ENCODE measurements at regions not wholly inside any gene's neighbourhood (a gene's known extent, or its start where the extent isn't known, plus 50 kb on each side); places are given as distances from the start of the nearest gene placed in this dataset.
"Not testable (repeated sequence)": the region's sequence is repeated elsewhere in the genome, so short reads cannot be mapped to it uniquely, and the experiment has no call there.

- H3K4me1 ChIP-seq (ENCODE audit: insufficient read depth, low read length, severe bottlenecking); H3K4me2 ChIP-seq (ENCODE audit: low read length); H3K9ac ChIP-seq (ENCODE audit: low read length): not testable (repeated sequence)
Observed at GRCh38 chr16:32845572-32845971, 169.6 kb upstream of the TP53TG3 start.

GRCh38 chr16:32842844-32843243 is 166.9 kb upstream of the TP53TG3 start:
- not testable (repeated sequence) for H3K27me3 ChIP-seq (ENCODE audit: insufficient read depth, low read length); H3K79me2 ChIP-seq (ENCODE audit: insufficient read depth, low read length); H4K20me1 ChIP-seq (ENCODE audit: insufficient read depth, low read length); H3K36me3 ChIP-seq (ENCODE audit: insufficient read depth, low read length); H2AFZ ChIP-seq (ENCODE audit: low read length); H3F3A ChIP-seq (ENCODE audit: insufficient read depth, low read length); H3K4me3 ChIP-seq (ENCODE audit: low read depth, low read length, poor library complexity, severe bottlenecking); H3K27ac ChIP-seq (ENCODE audit: low read depth, low read length, poor library complexity, severe bottlenecking); H3K9me3 ChIP-seq (ENCODE audit: low read length); H3K4me1 ChIP-seq (ENCODE audit: insufficient read depth, low read length, severe bottlenecking); H3K9ac ChIP-seq (ENCODE audit: low read length); H3K9me2 ChIP-seq (ENCODE audit: low read depth, low read length); H3K4me2 ChIP-seq (ENCODE audit: low read length)

More at GRCh38 chr16:32845572-32845971, 169.6 kb upstream of the TP53TG3 start:
- not testable (repeated sequence) for H3K4me3 ChIP-seq (ENCODE audit: low read depth, low read length, poor library complexity, severe bottlenecking); H3K36me3 ChIP-seq (ENCODE audit: insufficient read depth, low read length); H3K9me3 ChIP-seq (ENCODE audit: low read length); H4K20me1 ChIP-seq (ENCODE audit: insufficient read depth, low read length); H3K27me3 ChIP-seq (ENCODE audit: insufficient read depth, low read length); H2AFZ ChIP-seq (ENCODE audit: low read length); H3F3A ChIP-seq (ENCODE audit: insufficient read depth, low read length); H3K79me2 ChIP-seq (ENCODE audit: insufficient read depth, low read length); H3K27ac ChIP-seq (ENCODE audit: low read depth, low read length, poor library complexity, severe bottlenecking); H3K9me2 ChIP-seq (ENCODE audit: low read depth, low read length)

GRCh38 chr16:32807280-32807679 is 131.3 kb upstream of the TP53TG3 start:
- H3K79me2 ChIP-seq (ENCODE audit: insufficient read depth, low read length); H4K20me1 ChIP-seq (ENCODE audit: insufficient read depth, low read length); H3K9me3 ChIP-seq (ENCODE audit: low read length); H3K27me3 ChIP-seq (ENCODE audit: insufficient read depth, low read length); H3K4me1 ChIP-seq (ENCODE audit: insufficient read depth, low read length, severe bottlenecking); H2AFZ ChIP-seq (ENCODE audit: low read length); H3K4me2 ChIP-seq (ENCODE audit: low read length); H3F3A ChIP-seq (ENCODE audit: insufficient read depth, low read length); H3K9ac ChIP-seq (ENCODE audit: low read length); H3K9me2 ChIP-seq (ENCODE audit: low read depth, low read length); H3K4me3 ChIP-seq (ENCODE audit: low read depth, low read length, poor library complexity, severe bottlenecking); H3K36me3 ChIP-seq (ENCODE audit: insufficient read depth, low read length); H3K27ac ChIP-seq (ENCODE audit: low read depth, low read length, poor library complexity, severe bottlenecking): not testable (repeated sequence)

GRCh38 chr16:32805639-32806038 is 129.7 kb upstream of the TP53TG3 start:
- H3K9me2 ChIP-seq (ENCODE audit: low read depth, low read length): not testable (repeated sequence)

More at GRCh38 chr16:32805639-32806038, 129.7 kb upstream of the TP53TG3 start:
- H3K4me1 ChIP-seq (ENCODE audit: insufficient read depth, low read length, severe bottlenecking); H3K9ac ChIP-seq (ENCODE audit: low read length); H3F3A ChIP-seq (ENCODE audit: insufficient read depth, low read length); H3K36me3 ChIP-seq (ENCODE audit: insufficient read depth, low read length); H2AFZ ChIP-seq (ENCODE audit: low read length); H3K27me3 ChIP-seq (ENCODE audit: insufficient read depth, low read length); H3K4me2 ChIP-seq (ENCODE audit: low read length); H3K4me3 ChIP-seq (ENCODE audit: low read depth, low read length, poor library complexity, severe bottlenecking); H3K9me3 ChIP-seq (ENCODE audit: low read length); H3K27ac ChIP-seq (ENCODE audit: low read depth, low read length, poor library complexity, severe bottlenecking); H4K20me1 ChIP-seq (ENCODE audit: insufficient read depth, low read length); H3K79me2 ChIP-seq (ENCODE audit: insufficient read depth, low read length): not testable (repeated sequence)

Data from OCI-LY1 (cell line).